ENCODE measurements at regions not wholly inside any gene's neighbourhood (a gene's known extent, or its start where the extent isn't known, plus 50 kb on each side); places are given as distances from the start of the nearest gene placed in this dataset.

GRCh38 chr1:157274698-157275534 is 136.7 kb upstream of the ETV3 start:
- no peak for DNase-seq
- Histone ChIP-seq H3K4me1 (ENCODE audit: low read depth) (no peaks in the 10 kb centered on the region), H3K4me3 (no peak overlapping the region), H3K36me3 (ENCODE audit: low read depth) (no peaks in the 10 kb centered on the region), H3K9me3 (no peaks in the 10 kb centered on the region)
- intact Hi-C loops (cut with DNase I, micrococcal nuclease): no loop called here
- no peak for ATAC-seq
- TF ChIP-seq CTCF (IDR thresholded peaks at IDR 0.05): no peak

GRCh38 chr1:157272729-157273524 is 134.7 kb upstream of the ETV3 start:
- TF ChIP-seq CTCF (IDR thresholded peaks at IDR 0.05): no peak
- no peak overlapping the region for H3K4me3 ChIP-seq
- no peaks in the 10 kb centered on the region for H3K9me3 ChIP-seq
- ATAC-seq: no peak
- intact Hi-C loops (cut with DNase I, micrococcal nuclease): no loop called here
- no peaks in the 10 kb centered on the region for H3K4me1 ChIP-seq (ENCODE audit: low read depth)
- DNase-seq: no peak
- H3K36me3 ChIP-seq (ENCODE audit: low read depth): no peaks in the 10 kb centered on the region

GRCh38 chr1:157272264-157272663 is 134.1 kb upstream of the ETV3 start:
- ATAC-seq (no peak), DNase-seq (no peak)
- H3K4me1 ChIP-seq (ENCODE audit: low read depth): no peaks in the 10 kb centered on the region
- no peaks in the 10 kb centered on the region for H3K36me3 ChIP-seq (ENCODE audit: low read depth)
- no peaks in the 10 kb centered on the region for H3K9me3 ChIP-seq
- intact Hi-C loops (cut with DNase I, micrococcal nuclease): no loop called here
- no peak for TF ChIP-seq CTCF (IDR thresholded peaks at IDR 0.05)
- H3K4me3 ChIP-seq: no peak overlapping the region

GRCh38 chr1:157270705-157271274 is 132.6 kb upstream of the ETV3 start:
- H3K4me3 ChIP-seq: no peak overlapping the region
- no peak for DNase-seq
- TF ChIP-seq CTCF (IDR thresholded peaks at IDR 0.05): no peak
- no peaks in the 10 kb centered on the region for H3K4me1 ChIP-seq (ENCODE audit: low read depth)
- H3K9me3 ChIP-seq: no peaks in the 10 kb centered on the region
- intact Hi-C loops (cut with DNase I, micrococcal nuclease): no loop called here
- no peak for ATAC-seq
- no peaks in the 10 kb centered on the region for H3K36me3 ChIP-seq (ENCODE audit: low read depth)

- TF ChIP-seq CTCF (IDR thresholded peaks at IDR 0.05): no peak
- DNase-seq: no peak
Measured at GRCh38 chr1:157269656-157270375, 131.6 kb upstream of the ETV3 start.

More at GRCh38 chr1:157269656-157270375, 131.6 kb upstream of the ETV3 start:
- Histone ChIP-seq H3K4me1 (ENCODE audit: low read depth) (no peaks in the 10 kb centered on the region), H3K4me3 (no peak overlapping the region), H3K36me3 (ENCODE audit: low read depth) (no peaks in the 10 kb centered on the region), H3K9me3 (no peaks in the 10 kb centered on the region)
- ATAC-seq: peak; percentile 25
- intact Hi-C loops (cut with DNase I, micrococcal nuclease): no loop called here
